OCI-LY3 (cell line): ENCODE measurements at regions not wholly inside any gene's neighbourhood (a gene's known extent, or its start where the extent isn't known, plus 50 kb on each side); places are given as distances from the start of the nearest gene placed in this dataset.

ENCODE experiments used
- H2AFZ ChIP-seq: fragments of 200-600, 300-600 bp; shearing (Covaris generic); 2 replicates; pipeline ENCODE4 v1.6.0; 2014; ENCODE audit warnings: antibody characterized with exemption, low read depth, low read length
- H3K27ac ChIP-seq: fragments of 200-600, 300-600 bp; sonication (generic); 2 replicates; pipeline ENCODE4 v1.5.1; 2014; ENCODE audit warnings: mild to moderate bottlenecking, low read length, moderate library complexity, mixed read lengths
- H3K27me3 ChIP-seq: fragments of 200-600, 300-600 bp; sonication (generic); 2 replicates; pipeline ENCODE4 v1.6.1; 2014; ENCODE audit warnings: low read depth, low read length, mixed read lengths
- H3K36me3 ChIP-seq: fragments of 200-600, 300-600 bp; sonication (generic); replicated peaks from 2 replicates; pipeline ENCODE3; 2014; ENCODE audit warnings: low read depth, low read length, mixed read lengths
- H3K4me1 ChIP-seq: fragments of 300-600, 200-600 bp; sonication (generic); 2 replicates; pipeline ENCODE4 v1.6.1; 2014; ENCODE audit warnings: low read length, mixed read lengths
- H3K4me2 ChIP-seq: fragments of 200-600, 300-600 bp; sonication (generic); 2 replicates; pipeline ENCODE4 v1.6.1; 2014; ENCODE audit warnings: low read length, mixed read lengths
- H3K4me3 ChIP-seq: fragments of 300-600, 200-600 bp; sonication (generic); 2 replicates; pipeline ENCODE4 v1.5.1; 2014; ENCODE audit warnings: antibody characterized with exemption, mild to moderate bottlenecking, low read length, moderate library complexity
- H3K79me2 ChIP-seq: fragments of 300-600, 200-600 bp; shearing (Covaris generic); 2 replicates; pipeline ENCODE4 v1.6.1; 2014; ENCODE audit warnings: mild to moderate bottlenecking, low read length, mixed read lengths
- H3K9ac ChIP-seq: fragments of 300-600, 200-600 bp; shearing (Covaris generic); 2 replicates; pipeline ENCODE4 v1.6.0; 2014; ENCODE audit warnings: mild to moderate bottlenecking, low read length, moderate library complexity
- H3K9me3 ChIP-seq: fragments of 200-600, 300-600 bp; shearing (Covaris generic); 2 replicates; pipeline ENCODE4 v1.6.1; 2014; ENCODE audit warnings: low read length, mixed read lengths; ENCODE audit not compliant: insufficient read depth
- H4K20me1 ChIP-seq: fragments of 200-600, 300-600 bp; sonication (generic); 2 replicates; pipeline ENCODE4 v1.6.1; 2016; ENCODE audit warnings: low read length, mixed read lengths; ENCODE audit not compliant: insufficient read depth
- EZH2phosphoT487 ChIP-seq: fragments of 200-600 bp; shearing (Covaris generic); IDR thresholded peaks from 2 replicates; pipeline ENCODE4 v1.6.1; 2018; ENCODE audit warnings: antibody characterized with exemption, mixed run types, low read depth
- TF ChIP-seq, protein P1 (sequence below): fragments of 200-600, 300-600 bp; sonication (generic); IDR thresholded peaks from 2 replicates; pipeline ENCODE4 v1.5.1; 2014; ENCODE audit warnings: antibody characterized with exemption, low read length, low read depth

DNA sequence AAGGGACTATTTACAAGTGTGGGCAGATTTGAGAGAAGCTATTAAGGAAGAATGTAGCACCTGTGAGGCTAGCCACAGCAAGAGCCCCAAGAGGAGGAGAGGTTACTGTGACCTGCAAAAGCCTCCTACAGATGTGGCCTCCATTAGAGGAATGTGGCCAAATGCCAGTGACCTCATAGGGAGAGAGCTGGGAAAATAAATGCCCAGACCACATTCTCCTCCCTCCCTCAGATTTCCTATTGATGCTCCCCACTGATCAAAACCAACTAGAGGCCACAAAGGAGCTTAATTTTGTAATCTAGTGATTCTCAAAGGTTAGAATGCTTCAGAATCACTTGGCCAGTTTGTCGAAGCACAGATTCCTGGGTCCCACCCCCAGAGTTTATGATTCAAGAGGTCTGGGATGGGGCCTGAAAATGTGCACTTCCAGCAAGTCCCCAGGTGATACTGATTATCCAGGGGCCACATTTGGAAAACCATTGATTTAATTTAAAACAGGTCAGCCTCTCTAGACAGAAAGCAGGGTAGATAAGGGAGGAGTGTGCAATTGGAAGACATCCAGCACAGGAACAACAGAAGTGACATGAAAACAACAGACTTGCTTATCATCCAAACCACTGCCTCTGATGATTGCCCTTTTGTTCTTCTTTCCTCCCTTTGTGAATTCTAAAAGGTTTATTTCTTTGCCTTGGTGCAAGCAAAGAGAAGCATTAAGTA is 61.2 kb upstream of the RBBP8 start:
- no peak overlapping the region for H3K27ac ChIP-seq
- peaks cover 12% of the 10 kb centered on the region for H3K4me1 ChIP-seq
- H3K4me3 ChIP-seq, result no peak overlapping the region

DNA sequence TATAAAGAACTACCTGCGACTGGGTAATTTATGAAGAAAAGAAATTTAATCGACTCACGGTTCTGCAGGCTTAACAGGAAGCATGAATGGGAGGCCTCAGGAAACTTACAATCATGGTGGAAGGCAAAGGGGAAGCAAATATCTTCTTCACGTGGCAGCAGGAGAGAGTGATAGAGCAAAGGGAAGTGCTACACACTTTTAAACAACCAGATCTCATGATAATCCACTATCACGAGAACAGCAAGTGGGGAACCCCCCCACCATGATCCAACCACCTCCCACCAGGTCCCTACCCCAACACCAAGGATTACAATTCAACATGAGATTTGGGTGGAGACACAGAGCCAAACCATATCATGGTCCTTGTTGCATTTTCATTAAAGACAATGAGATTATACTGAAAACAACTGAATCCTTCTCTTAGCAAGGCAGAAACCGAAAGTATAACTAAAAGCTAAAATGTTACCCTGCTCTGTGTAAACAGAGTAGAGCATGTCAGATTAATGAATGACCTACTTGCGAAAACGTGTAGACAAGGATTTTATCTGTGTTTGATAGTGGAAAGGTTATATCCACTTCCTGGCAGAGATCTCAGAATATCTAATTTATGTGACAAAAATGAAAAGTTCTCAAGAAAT is 60.1 kb upstream of the RBBP8 start:
- Histone ChIP-seq H3K36me3 (no peaks in the 10 kb centered on the region), H4K20me1 (no peaks in the 10 kb centered on the region), H3K9ac (peak overlapping the region; percentile 40), H3K27me3 (no peaks in the 10 kb centered on the region), H3K4me3 (peak overlapping the region; percentile 67), H3K79me2 (no peaks in the 10 kb centered on the region), H3K9me3 (no peaks in the 10 kb centered on the region), H3K4me1 (peaks cover 12% of the 10 kb centered on the region), H2AFZ (peak overlapping the region; percentile 97), H3K27ac (peak overlapping the region; percentile 28), H3K4me2 (peak overlapping the region; percentile 86)
- TF ChIP-seq EZH2phosphoT487, result no peak
- TF ChIP-seq, protein P1, sequence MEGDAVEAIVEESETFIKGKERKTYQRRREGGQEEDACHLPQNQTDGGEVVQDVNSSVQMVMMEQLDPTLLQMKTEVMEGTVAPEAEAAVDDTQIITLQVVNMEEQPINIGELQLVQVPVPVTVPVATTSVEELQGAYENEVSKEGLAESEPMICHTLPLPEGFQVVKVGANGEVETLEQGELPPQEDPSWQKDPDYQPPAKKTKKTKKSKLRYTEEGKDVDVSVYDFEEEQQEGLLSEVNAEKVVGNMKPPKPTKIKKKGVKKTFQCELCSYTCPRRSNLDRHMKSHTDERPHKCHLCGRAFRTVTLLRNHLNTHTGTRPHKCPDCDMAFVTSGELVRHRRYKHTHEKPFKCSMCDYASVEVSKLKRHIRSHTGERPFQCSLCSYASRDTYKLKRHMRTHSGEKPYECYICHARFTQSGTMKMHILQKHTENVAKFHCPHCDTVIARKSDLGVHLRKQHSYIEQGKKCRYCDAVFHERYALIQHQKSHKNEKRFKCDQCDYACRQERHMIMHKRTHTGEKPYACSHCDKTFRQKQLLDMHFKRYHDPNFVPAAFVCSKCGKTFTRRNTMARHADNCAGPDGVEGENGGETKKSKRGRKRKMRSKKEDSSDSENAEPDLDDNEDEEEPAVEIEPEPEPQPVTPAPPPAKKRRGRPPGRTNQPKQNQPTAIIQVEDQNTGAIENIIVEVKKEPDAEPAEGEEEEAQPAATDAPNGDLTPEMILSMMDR, result no peak

More for the DNA sequence above, 61.2 kb upstream of the RBBP8 start:
- Histone ChIP-seq H3K9ac (no peak overlapping the region), H3K79me2 (no peaks in the 10 kb centered on the region), H3K27me3 (no peaks in the 10 kb centered on the region), H3K9me3 (no peaks in the 10 kb centered on the region), H2AFZ (peak overlapping the region; percentile 97; the same call in 1 of the 2 replicates), H3K36me3 (no peaks in the 10 kb centered on the region), H3K4me2 (no peak overlapping the region), H4K20me1 (no peaks in the 10 kb centered on the region)
- TF ChIP-seq, protein P1, result no peak

DNA sequence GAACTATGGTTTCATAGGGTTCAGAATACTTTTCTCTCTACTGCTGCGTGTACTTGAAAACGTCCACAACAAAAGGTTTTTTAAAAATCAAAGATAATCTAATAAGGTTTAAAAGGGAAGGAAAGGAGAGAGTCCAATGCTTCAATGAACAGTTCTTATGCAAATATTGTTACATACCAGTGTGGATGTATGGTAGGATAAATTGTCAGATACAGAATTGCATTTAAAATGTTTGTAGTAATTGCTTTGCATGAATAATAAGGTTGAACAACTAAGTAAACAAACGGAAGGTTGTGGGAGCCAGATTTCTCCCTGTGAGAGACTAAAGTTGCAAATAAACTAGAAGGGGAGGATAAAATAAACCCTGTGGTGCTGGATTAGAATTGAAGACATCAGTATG is 53.8 kb upstream of the RBBP8 start:
- no peaks in the 10 kb centered on the region for H3K27me3 ChIP-seq

DNA sequence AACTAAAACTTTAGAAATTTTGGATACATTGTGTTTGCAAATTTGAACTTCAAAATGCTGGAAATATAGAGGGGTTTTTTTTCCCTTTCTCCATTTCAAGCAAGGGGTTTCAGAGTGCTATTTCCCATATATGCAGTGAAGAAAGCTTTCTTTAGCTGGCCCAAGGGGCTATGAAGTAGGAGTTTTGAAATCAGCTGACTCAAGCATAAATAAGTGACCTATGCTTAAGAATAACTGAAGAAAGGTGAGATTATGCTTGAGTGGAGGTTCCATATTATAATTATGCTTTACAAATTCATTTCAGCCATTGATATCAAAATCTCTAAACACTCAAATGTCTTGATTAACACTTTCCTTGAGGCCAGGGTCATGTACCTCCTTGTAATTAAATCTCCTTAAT is 51.0 kb upstream of the RBBP8 start:
- Histone ChIP-seq H3K27ac (no peak overlapping the region), H3K27me3 (no peaks in the 10 kb centered on the region), H3K9me3 (no peaks in the 10 kb centered on the region), H3K4me1 (no peaks in the 10 kb centered on the region), H3K4me2 (no peak overlapping the region), H3K36me3 (no peaks in the 10 kb centered on the region), H3K4me3 (no peak overlapping the region), H2AFZ (no peak overlapping the region), H4K20me1 (no peaks in the 10 kb centered on the region), H3K9ac (no peak overlapping the region), H3K79me2 (no peaks in the 10 kb centered on the region)
- TF ChIP-seq EZH2phosphoT487, result no peak
- TF ChIP-seq, protein P1, result no peak

More for the DNA sequence above, 53.8 kb upstream of the RBBP8 start:
- TF ChIP-seq, protein P1, result no peak
- no peak for TF ChIP-seq EZH2phosphoT487
- no peaks in the 10 kb centered on the region for H4K20me1 ChIP-seq
- no peak overlapping the region for H3K27ac ChIP-seq
- no peaks in the 10 kb centered on the region for H3K4me1 ChIP-seq
- no peaks in the 10 kb centered on the region for H3K9me3 ChIP-seq
- no peak overlapping the region for H3K4me3 ChIP-seq
- no peaks in the 10 kb centered on the region for H3K36me3 ChIP-seq
- no peak overlapping the region for H3K9ac ChIP-seq
- H2AFZ ChIP-seq, result no peak overlapping the region
- no peaks in the 10 kb centered on the region for H3K79me2 ChIP-seq
- H3K4me2 ChIP-seq, result no peak overlapping the region
